ENCODE measurements at regions not wholly inside any gene's neighbourhood (a gene's known extent, or its start where the extent isn't known, plus 50 kb on each side); places are given as distances from the start of the nearest gene placed in this dataset.

DNA sequence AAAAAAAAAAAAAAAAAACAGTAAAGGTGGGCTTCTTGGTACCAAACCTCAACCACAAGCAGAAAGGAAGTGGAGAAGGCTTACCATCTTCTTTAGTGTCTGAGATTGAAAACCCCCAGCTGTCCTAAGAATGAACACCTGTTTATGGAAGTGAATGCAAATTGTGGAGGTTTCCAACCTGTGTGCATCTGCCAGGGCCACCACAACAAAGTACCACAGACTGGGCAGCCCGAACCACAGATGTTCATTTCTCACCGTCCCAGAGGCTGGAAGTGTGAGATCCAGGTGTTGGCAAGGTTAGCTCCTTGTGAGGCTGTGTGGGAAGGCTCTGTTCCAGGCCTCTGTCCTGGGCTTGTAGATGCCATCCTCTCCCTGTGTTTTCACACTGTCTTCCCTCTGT lies 348.7 kb downstream of the SETD4 start:
- FAIRE-seq, result no peak
- Histone ChIP-seq H2AFZ (ENCODE audit: low read length) (no peak overlapping the region), H4K20me1 (ENCODE audit: insufficient read depth, low read length) (no peaks in the 10 kb centered on the region), H3K79me2 (ENCODE audit: insufficient read depth, low read length) (no peaks in the 10 kb centered on the region), H3K4me3 (replicated peaks in 1 of 3; ENCODE audit: insufficient read depth in 1 of 3, low read depth in 2 of 3, low read length in 3 of 3) (no peak overlapping the region), H3K27me3 (ENCODE audit: control insufficient read depth in 1 of 2, insufficient read depth in 2 of 2, low read length in 2 of 2) (no peaks in the 10 kb centered on the region), H3K4me2 (ENCODE audit: low read depth, low read length) (no peak overlapping the region), H3K27ac (ENCODE audit: extremely low read length, insufficient read depth, low read length) (no peak overlapping the region), H3K36me3 (replicated peaks in 1 of 2; ENCODE audit: control insufficient read depth in 1 of 2, insufficient read depth in 2 of 2, low read length in 2 of 2) (no peaks in the 10 kb centered on the region), H3K4me1 (ENCODE audit: insufficient read depth, low read length) (no peaks in the 10 kb centered on the region), H3K9me3 (ENCODE audit: low read length) (no peaks in the 10 kb centered on the region), H3K9ac (ENCODE audit: insufficient read depth, low read depth, low read length) (no peak overlapping the region)
- no peak for DNase-seq (ENCODE audit: low spot score)
- WGBS (ENCODE audit: low lambda C conversion rate), result 0% methylated on average over 1 of the region's 2 CpGs
- no peak for ATAC-seq
- POLR2A ChIA-PET, result no interaction called here
- in situ Hi-C loops (cut with HindIII; ENCODE audit: extremely low pct_ligation_motif_present, low pct_unique_long_range_greater_than_20kb), result no loop called here
- TF ChIP-seq PRMT3 (CRISPR knock-in tag; IDR thresholded peaks at IDR 0.05; ENCODE audit: borderline replicate concordance, low read depth) (no peak), ZSCAN22 (CRISPR knock-in tag; IDR thresholded peaks at IDR 0.05) (no peak), ZNF550 (CRISPR knock-in tag; IDR thresholded peaks at IDR 0.05; ENCODE audit: borderline replicate concordance) (no peak), MYC (CRISPR knock-in tag; IDR thresholded peaks at IDR 0.05; ENCODE audit: borderline replicate concordance) (no peak), ZNF282 (IDR thresholded peaks at IDR 0.05; ENCODE audit: partially characterized antibody) (no peak), ZNF543 (CRISPR knock-in tag; IDR thresholded peaks at IDR 0.05) (no peak), ZNF776 (CRISPR knock-in tag; IDR thresholded peaks at IDR 0.05) (no peak), ZNF619 (CRISPR knock-in tag; IDR thresholded peaks at IDR 0.05) (no peak), POLR2AphosphoS2 (IDR thresholded peaks at IDR 0.05; ENCODE audit: low read depth, low read length) (no peak), SP4 (CRISPR knock-in tag; IDR thresholded peaks at IDR 0.05) (no peak), ZNF878 (CRISPR knock-in tag; IDR thresholded peaks at IDR 0.05) (no peak), U2AF1 (optimal IDR thresholded peaks at IDR 0.05; ENCODE audit: low read depth, low read length) (no peak), RXRA (CRISPR knock-in tag; IDR thresholded peaks at IDR 0.05) (no peak)
- TF ChIP-seq, protein P1, sequence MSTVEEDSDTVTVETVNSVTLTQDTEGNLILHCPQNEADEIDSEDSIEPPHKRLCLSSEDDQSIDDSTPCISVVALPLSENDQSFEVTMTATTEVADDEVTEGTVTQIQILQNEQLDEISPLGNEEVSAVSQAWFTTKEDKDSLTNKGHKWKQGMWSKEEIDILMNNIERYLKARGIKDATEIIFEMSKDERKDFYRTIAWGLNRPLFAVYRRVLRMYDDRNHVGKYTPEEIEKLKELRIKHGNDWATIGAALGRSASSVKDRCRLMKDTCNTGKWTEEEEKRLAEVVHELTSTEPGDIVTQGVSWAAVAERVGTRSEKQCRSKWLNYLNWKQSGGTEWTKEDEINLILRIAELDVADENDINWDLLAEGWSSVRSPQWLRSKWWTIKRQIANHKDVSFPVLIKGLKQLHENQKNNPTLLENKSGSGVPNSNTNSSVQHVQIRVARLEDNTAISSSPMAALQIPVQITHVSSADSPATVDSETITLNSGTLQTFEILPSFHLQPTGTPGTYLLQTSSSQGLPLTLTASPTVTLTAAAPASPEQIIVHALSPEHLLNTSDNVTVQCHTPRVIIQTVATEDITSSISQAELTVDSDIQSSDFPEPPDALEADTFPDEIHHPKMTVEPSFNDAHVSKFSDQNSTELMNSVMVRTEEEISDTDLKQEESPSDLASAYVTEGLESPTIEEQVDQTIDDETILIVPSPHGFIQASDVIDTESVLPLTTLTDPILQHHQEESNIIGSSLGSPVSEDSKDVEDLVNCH (CRISPR knock-in tag; IDR thresholded peaks at IDR 0.05), result no peak
- TF ChIP-seq, protein P2, sequence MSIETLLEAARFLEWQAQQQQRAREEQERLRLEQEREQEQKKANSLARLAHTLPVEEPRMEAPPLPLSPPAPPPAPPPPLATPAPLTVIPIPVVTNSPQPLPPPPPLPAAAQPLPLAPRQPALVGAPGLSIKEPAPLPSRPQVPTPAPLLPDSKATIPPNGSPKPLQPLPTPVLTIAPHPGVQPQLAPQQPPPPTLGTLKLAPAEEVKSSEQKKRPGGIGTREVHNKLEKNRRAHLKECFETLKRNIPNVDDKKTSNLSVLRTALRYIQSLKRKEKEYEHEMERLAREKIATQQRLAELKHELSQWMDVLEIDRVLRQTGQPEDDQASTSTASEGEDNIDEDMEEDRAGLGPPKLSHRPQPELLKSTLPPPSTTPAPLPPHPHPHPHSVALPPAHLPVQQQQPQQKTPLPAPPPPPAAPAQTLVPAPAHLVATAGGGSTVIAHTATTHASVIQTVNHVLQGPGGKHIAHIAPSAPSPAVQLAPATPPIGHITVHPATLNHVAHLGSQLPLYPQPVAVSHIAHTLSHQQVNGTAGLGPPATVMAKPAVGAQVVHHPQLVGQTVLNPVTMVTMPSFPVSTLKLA (IDR thresholded peaks at IDR 0.05), result no peak
- TF ChIP-seq, protein P3, sequence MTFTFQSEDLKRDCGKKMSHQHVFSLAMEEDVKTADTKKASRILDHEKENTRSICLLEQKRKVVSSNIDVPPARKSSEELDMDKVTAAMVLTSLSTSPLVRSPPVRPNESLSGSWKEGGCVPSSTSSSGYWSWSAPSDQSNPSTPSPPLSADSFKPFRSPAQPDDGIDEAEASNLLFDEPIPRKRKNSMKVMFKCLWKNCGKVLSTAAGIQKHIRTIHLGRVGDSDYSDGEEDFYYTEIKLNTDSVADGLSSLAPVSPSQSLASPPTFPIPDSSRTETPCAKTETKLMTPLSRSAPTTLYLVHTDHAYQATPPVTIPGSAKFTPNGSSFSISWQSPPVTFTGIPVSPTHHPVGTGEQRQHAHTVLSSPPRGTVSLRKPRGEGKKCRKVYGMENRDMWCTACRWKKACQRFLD (CRISPR knock-in tag; IDR thresholded peaks at IDR 0.05; ENCODE audit: borderline replicate concordance), result no peak
- TF ChIP-seq, protein P4, sequence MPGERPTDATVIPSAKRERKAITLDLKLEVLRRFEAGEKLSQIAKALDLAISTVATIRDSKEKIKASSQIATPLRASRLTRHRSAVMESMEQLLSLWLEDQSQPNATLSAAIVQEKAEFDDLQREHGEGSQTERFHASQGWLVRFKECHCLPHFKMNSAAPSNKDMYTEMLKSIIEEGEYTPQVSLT (CRISPR knock-in tag; IDR thresholded peaks at IDR 0.05; ENCODE audit: borderline replicate concordance, low read depth), result no peak
- TF ChIP-seq, protein P5, sequence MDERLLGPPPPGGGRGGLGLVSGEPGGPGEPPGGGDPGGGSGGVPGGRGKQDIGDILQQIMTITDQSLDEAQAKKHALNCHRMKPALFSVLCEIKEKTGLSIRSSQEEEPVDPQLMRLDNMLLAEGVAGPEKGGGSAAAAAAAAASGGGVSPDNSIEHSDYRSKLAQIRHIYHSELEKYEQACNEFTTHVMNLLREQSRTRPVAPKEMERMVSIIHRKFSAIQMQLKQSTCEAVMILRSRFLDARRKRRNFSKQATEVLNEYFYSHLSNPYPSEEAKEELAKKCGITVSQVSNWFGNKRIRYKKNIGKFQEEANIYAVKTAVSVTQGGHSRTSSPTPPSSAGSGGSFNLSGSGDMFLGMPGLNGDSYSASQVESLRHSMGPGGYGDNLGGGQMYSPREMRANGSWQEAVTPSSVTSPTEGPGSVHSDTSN (CRISPR knock-in tag; IDR thresholded peaks at IDR 0.05), result no peak
- intact Hi-C loops (cut with micrococcal nuclease; ENCODE audit: unreplicated experiment), result no loop called here
- CTCF ChIA-PET (ENCODE audit: low intra/inter-chr PET ratio, low total read pairs), result no interaction called here
- BruUV-seq (replicated peaks), result no TSS peak

Data from HepG2 (cell line).